ENCODE measurements at regions not wholly inside any gene's neighbourhood (a gene's known extent, or its start where the extent isn't known, plus 50 kb on each side); places are given as distances from the start of the nearest gene placed in this dataset.

DNA sequence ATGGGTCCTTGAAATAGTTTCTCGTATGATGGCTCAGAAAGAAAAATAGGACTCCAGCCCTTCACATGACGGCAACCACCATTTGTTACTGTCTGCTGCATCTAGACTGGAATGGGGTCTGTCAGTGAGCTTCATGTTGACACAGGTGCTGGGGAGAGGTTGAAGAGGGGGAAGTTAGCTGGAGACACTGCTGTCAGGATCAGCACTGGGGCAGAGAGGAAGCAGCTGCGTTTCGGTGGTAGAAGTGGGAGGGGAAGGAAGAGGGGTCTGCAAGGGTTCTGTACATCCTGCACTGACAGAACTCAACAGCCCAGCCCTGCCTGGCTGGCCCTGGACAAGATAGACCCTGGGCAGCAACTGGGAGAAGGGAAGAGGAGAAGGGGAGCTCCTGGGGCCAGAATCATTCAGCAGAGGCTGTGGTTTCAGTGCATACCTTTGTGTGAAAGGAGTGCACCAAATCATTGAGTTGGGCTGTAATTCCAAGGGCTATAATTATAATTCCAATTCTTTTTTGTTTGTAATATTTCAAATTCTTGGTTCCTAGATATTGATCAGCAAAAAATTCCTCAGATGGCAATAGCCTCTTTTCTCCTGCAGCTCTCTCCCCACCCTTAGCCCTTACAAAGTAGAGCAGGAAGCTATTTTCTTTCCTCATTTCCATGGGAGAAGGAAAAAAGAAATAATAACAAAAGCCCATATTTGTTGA is 119.4 kb upstream of the C1GALT1C1 start:
- Histone ChIP-seq H3K27me3 (no peaks in the 10 kb centered on the region), H3K27ac (no peak overlapping the region), H3K36me3 (no peaks in the 10 kb centered on the region), H3K4me1 (ENCODE audit: low read depth) (no peaks in the 10 kb centered on the region), H3K4me3 (no peak overlapping the region), H3K9me3 (ENCODE audit: low read depth) (no peaks in the 10 kb centered on the region)
- no peak for DNase-seq (ENCODE audit: low read depth in 1 of 2, low spot score in 1 of 2)
- TF ChIP-seq, protein P1, sequence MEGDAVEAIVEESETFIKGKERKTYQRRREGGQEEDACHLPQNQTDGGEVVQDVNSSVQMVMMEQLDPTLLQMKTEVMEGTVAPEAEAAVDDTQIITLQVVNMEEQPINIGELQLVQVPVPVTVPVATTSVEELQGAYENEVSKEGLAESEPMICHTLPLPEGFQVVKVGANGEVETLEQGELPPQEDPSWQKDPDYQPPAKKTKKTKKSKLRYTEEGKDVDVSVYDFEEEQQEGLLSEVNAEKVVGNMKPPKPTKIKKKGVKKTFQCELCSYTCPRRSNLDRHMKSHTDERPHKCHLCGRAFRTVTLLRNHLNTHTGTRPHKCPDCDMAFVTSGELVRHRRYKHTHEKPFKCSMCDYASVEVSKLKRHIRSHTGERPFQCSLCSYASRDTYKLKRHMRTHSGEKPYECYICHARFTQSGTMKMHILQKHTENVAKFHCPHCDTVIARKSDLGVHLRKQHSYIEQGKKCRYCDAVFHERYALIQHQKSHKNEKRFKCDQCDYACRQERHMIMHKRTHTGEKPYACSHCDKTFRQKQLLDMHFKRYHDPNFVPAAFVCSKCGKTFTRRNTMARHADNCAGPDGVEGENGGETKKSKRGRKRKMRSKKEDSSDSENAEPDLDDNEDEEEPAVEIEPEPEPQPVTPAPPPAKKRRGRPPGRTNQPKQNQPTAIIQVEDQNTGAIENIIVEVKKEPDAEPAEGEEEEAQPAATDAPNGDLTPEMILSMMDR (IDR thresholded peaks at IDR 0.05; ENCODE audit: low read depth, low read length), result no peak

DNA sequence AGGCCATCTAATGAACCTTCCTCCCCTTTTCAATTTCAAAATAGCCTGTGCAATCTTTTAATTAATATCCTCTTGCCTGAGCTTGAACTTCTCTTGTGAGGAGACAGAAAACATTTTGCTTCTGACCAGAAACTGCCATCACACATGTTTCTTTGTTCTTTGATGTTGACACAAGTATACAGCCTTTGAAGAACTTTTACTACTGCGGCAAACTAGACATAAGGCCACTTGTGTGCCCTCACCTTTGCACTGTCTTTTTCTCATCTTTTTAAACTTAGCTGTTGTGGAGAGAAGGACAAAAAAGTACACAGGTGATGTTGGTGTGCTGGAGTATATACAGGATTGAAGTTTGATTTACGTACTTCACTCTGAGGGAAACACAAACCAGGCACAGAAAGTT is 116.3 kb upstream of the C1GALT1C1 start:
- DNase-seq (ENCODE audit: low read depth in 1 of 2, low spot score in 1 of 2), result no peak
- H3K4me3 ChIP-seq, result no peak overlapping the region
- H3K27me3 ChIP-seq, result no peaks in the 10 kb centered on the region
- no peak overlapping the region for H3K27ac ChIP-seq
- H3K36me3 ChIP-seq, result no peaks in the 10 kb centered on the region
- TF ChIP-seq, protein P1 (IDR thresholded peaks at IDR 0.05; ENCODE audit: low read depth, low read length), result no peak
- H3K9me3 ChIP-seq (ENCODE audit: low read depth), result no peaks in the 10 kb centered on the region
- no peaks in the 10 kb centered on the region for H3K4me1 ChIP-seq (ENCODE audit: low read depth)

DNA sequence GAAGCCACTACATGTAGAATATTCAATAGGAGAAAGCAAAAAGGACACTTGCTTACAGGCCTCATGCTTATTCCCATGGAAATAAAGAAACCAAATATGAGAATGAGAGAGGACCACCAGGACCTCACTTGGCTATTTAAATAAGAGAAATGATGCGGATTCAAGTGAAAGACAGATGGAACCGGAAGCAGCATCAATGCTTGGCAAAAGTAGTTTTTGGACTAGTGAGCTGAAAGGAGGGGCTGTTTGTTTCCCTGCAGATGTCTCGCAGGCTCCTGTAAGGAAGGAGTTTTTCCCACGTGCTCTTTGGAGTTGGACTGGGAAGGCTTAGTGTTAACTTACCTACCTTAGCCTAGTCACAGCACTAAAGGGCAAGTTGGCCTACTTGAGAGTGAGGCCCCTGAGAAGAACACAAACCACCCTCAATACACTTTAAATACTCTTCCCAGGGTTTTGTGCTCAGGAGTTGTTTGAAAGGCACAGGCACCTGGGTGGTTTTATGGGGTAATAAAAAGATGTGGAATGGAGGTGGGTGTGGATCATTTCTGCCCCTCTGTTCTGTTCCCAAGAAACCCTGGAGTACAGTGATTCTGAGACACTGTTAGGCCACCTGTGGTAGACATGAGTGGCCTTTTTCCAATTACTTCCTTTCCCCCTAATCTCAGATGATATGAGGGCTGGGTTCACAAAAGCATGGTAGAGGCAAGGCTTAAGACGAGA is 113.3 kb upstream of the C1GALT1C1 start:
- H3K4me1 ChIP-seq (ENCODE audit: low read depth), result no peaks in the 10 kb centered on the region
- H3K4me3 ChIP-seq, result no peak overlapping the region
- no peaks in the 10 kb centered on the region for H3K9me3 ChIP-seq (ENCODE audit: low read depth)
- no peak overlapping the region for H3K27ac ChIP-seq
- DNase-seq (ENCODE audit: low read depth in 1 of 2, low spot score in 1 of 2), result no peak
- no peaks in the 10 kb centered on the region for H3K27me3 ChIP-seq
- no peaks in the 10 kb centered on the region for H3K36me3 ChIP-seq
- TF ChIP-seq, protein P1 (IDR thresholded peaks at IDR 0.05; ENCODE audit: low read depth, low read length), result no peak

DNA sequence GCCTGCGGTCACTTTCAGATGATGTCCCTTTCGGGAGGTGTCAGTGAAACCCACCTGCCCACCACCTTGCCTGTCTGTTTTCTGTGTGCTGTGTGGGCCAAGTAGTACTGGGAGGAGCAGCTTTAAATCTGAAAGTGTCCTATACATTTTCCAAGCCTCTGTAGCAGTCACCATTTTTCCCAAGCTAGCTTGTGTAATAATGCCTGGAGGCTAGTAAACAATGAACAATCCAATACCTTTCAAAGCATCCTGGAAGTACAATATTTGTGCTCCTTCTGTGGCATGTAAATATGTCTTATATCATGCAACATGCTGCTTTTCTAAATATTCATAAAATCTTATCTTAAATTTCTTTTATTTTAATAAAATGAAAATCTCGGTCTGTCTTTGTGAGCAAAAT is 111.6 kb upstream of the C1GALT1C1 start:
- TF ChIP-seq, protein P1 (IDR thresholded peaks at IDR 0.05; ENCODE audit: low read depth, low read length), result no peak
- no peaks in the 10 kb centered on the region for H3K36me3 ChIP-seq
- H3K27me3 ChIP-seq, result no peaks in the 10 kb centered on the region
- H3K4me1 ChIP-seq (ENCODE audit: low read depth), result no peaks in the 10 kb centered on the region
- no peak overlapping the region for H3K27ac ChIP-seq
- DNase-seq (ENCODE audit: low read depth in 1 of 2, low spot score in 1 of 2), result no peak
- H3K4me3 ChIP-seq, result no peak overlapping the region
- H3K9me3 ChIP-seq (ENCODE audit: low read depth), result no peaks in the 10 kb centered on the region

DNA sequence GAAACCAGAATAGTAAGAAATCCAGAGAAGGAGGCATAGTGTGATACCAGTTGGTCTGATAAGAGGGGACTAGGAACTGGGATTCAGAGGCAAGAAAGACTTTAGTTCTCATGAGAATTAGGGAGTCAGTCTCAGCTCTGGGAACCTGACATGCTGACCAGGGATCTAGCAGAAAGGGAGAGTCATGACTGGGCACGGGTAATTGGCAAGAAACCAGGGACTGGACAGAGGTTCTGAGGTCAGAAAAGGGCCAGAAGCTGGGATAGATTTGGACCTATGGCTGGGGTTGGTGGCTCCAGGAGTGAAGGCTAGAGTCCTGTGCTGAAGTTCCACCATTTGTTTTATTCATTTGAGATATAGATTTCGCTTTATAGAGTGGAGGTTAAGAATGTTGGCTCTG is 110.2 kb upstream of the C1GALT1C1 start:
- no peak overlapping the region for H3K4me3 ChIP-seq
- no peaks in the 10 kb centered on the region for H3K9me3 ChIP-seq (ENCODE audit: low read depth)
- no peaks in the 10 kb centered on the region for H3K4me1 ChIP-seq (ENCODE audit: low read depth)
- no peaks in the 10 kb centered on the region for H3K27me3 ChIP-seq
- H3K36me3 ChIP-seq, result no peaks in the 10 kb centered on the region
- TF ChIP-seq, protein P1 (IDR thresholded peaks at IDR 0.05; ENCODE audit: low read depth, low read length), result no peak
- no peak for DNase-seq (ENCODE audit: low read depth in 1 of 2, low spot score in 1 of 2)
- no peak overlapping the region for H3K27ac ChIP-seq
